GM10248 (cell line): ENCODE measurements at regions not wholly inside any gene's neighbourhood (a gene's known extent, or its start where the extent isn't known, plus 50 kb on each side); places are given as distances from the start of the nearest gene placed in this dataset.

Source experiments
- CTCF ChIA-PET: fragments of 300-600 bp; sonication (Branson Sonifier 250); formaldehyde crosslinking; extraction: SDS; loops from one replicate; lab custom pipeline; 2021; ENCODE audit warnings: antibody characterized with exemption; lab: Yijun Ruan, JAX
- POLR2A ChIA-PET: fragments of 350-650 bp; sonication (Branson Sonifier 250); formaldehyde crosslinking; extraction: SDS; loops from one replicate; lab custom pipeline; 2020; ENCODE audit warnings: antibody characterized with exemption; lab: Yijun Ruan, JAX
- DNase-seq: peaks from one replicate; pipeline ENCODE4 v3.0.0; 2012; ENCODE audit errors: extremely low spot score
- TF ChIP-seq, protein P1 (sequence below): IDR thresholded peaks from 2 replicates; pipeline ENCODE4 v1.5.1; 2012; ENCODE audit warnings: mild to moderate bottlenecking, low read depth; ENCODE audit errors: extremely low read depth, missing control alignments, control extremely low read depth

- TF ChIP-seq, protein P1, sequence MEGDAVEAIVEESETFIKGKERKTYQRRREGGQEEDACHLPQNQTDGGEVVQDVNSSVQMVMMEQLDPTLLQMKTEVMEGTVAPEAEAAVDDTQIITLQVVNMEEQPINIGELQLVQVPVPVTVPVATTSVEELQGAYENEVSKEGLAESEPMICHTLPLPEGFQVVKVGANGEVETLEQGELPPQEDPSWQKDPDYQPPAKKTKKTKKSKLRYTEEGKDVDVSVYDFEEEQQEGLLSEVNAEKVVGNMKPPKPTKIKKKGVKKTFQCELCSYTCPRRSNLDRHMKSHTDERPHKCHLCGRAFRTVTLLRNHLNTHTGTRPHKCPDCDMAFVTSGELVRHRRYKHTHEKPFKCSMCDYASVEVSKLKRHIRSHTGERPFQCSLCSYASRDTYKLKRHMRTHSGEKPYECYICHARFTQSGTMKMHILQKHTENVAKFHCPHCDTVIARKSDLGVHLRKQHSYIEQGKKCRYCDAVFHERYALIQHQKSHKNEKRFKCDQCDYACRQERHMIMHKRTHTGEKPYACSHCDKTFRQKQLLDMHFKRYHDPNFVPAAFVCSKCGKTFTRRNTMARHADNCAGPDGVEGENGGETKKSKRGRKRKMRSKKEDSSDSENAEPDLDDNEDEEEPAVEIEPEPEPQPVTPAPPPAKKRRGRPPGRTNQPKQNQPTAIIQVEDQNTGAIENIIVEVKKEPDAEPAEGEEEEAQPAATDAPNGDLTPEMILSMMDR = no peak
- ChIA-PET CTCF (no interaction called here), POLR2A (no interaction called here)
- no peak for DNase-seq
These were observed 1454.9 kb downstream of the HACE1 start for GRCh38 chr6:103404799-103405198.

DNA sequence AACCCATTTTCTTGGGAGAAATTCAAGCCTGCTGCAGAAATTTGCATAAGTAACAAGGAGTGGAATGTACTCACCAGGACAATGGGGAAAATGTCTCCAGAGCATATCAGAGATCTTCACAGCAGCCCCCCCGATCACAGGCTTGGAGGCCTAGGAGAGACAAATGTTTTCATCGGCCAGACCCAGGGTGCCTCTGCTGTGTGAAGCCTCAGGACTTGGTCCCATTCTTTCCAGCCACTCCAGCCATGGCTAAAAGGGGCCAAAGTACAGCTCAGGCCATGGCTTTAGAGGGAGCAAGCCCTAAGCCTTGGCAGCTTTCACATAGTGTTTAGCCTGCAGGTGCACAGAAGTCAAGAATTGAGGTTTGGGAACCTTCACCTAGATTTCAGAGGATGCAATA is 1463.0 kb downstream of the HACE1 start:
- DNase-seq = no peak
- ChIA-PET CTCF (interaction anchor here (1.3 kb wide), 1 partner anchor 13 kb away, joined by 4 read pairs; no protein-coding TSS in a partner anchor), POLR2A (no interaction called here)
- TF ChIP-seq, protein P1 = no peak

GRCh38 chr6:103379272-103379671 is 1480.4 kb downstream of the HACE1 start:
- CTCF ChIA-PET = no interaction called here

DNA sequence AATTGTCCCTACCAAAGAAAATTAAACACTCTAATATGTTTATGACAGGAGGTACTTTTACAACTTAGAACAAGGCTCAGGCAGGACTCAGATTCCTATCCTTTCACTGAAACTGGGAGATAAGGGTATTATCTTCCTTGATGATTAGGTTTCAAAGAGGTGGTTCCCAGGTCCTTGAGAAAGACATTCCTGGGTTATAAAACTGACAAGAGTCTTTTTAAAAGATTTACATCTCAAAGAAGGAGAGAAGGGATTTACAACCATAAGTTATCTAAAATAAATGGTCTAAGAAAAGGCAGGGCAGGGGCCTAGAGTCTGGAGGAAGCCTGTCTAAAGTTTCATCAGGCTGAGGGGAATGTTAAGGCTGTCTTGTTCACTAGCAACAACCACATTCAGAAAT is 1492.5 kb downstream of the HACE1 start:
- ChIA-PET CTCF (no interaction called here), POLR2A (no interaction called here)
- TF ChIP-seq, protein P1 = no peak
- DNase-seq = no peak

More at GRCh38 chr6:103379272-103379671, 1480.4 kb downstream of the HACE1 start:
- no peak for DNase-seq
- TF ChIP-seq, protein P1 = no peak
- POLR2A ChIA-PET = no interaction called here

- TF ChIP-seq, protein P1 = no peak
- DNase-seq = no peak
- ChIA-PET POLR2A (no interaction called here), CTCF (no interaction called here)
These were observed 1503.2 kb downstream of the HACE1 start for GRCh38 chr6:103356531-103356930.

GRCh38 chr6:103344554-103345163 is 1515.1 kb downstream of the HACE1 start:
- CTCF ChIA-PET = no interaction called here
- DNase-seq = no peak
- POLR2A ChIA-PET = no interaction called here
- TF ChIP-seq, protein P1 = no peak
